ENCODE measurements at regions not wholly inside any gene's neighbourhood (a gene's known extent, or its start where the extent isn't known, plus 50 kb on each side); places are given as distances from the start of the nearest gene placed in this dataset.

- no peaks in the 10 kb centered on the region for H3K27me3 ChIP-seq (ENCODE audit: control insufficient read depth in 2 of 2, insufficient read depth in 2 of 2, low read length in 2 of 2)
- H3K4me3 ChIP-seq = no peak overlapping the region
- CTCF ChIA-PET (ENCODE audit: low intra/inter-chr PET ratio) = no interaction called here
- FAIRE-seq = no peak
- POLR2A ChIA-PET = no interaction called here
- intact Hi-C loops (cut with micrococcal nuclease) = no loop called here
- no peak overlapping the region for H3K9ac ChIP-seq (ENCODE audit: insufficient read depth in 1 of 2, low read depth in 2 of 2, low read length in 2 of 2)
- no peak for DNase-seq (ENCODE audit: extremely low read depth in 1 of 4, low spot score in 3 of 4)
- no peaks in the 10 kb centered on the region for H3K36me3 ChIP-seq (ENCODE audit: control insufficient read depth, insufficient read depth, low read length)
- no peaks in the 10 kb centered on the region for H3K9me3 ChIP-seq (replicated peaks; ENCODE audit: control insufficient read depth, insufficient read depth, low read depth, low read length)
- no peak overlapping the region for H3K27ac ChIP-seq (ENCODE audit: extremely low read depth, low read depth, low read length)
- no peak overlapping the region for H2AFZ ChIP-seq (ENCODE audit: low read depth, low read length)
- H3K4me2 ChIP-seq (ENCODE audit: insufficient read depth, low read length) = no peak overlapping the region
- H3K4me1 ChIP-seq (replicated peaks in 1 of 2; ENCODE audit: control insufficient read depth in 2 of 2, insufficient read depth in 2 of 2, low read length in 2 of 2) = no peaks in the 10 kb centered on the region
- ATAC-seq = no peak
- no TSS peak for BruUV-seq (replicated peaks)
- no peak for TF ChIP-seq ELF4 (CRISPR knock-in tag; IDR thresholded peaks at IDR 0.05)
- TF ChIP-seq RB1 (IDR thresholded peaks at IDR 0.05; ENCODE audit: low read depth) = no peak
- TF ChIP-seq GTF2F1 (IDR thresholded peaks at IDR 0.05; ENCODE audit: low read depth, low read length) = no peak
- TF ChIP-seq PTBP1 (IDR thresholded peaks at IDR 0.05; ENCODE audit: low read depth, low read length) = no peak
- TF ChIP-seq SMC3 (conservative IDR thresholded peaks at IDR 0.05; ENCODE audit: insufficient read depth, low read depth, low read length) = no peak
- no peak for TF ChIP-seq RBM34 (IDR thresholded peaks at IDR 0.05; ENCODE audit: borderline replicate concordance, insufficient read depth, low read length)
- TF ChIP-seq PPARD (CRISPR knock-in tag; IDR thresholded peaks at IDR 0.05) = no peak
- TF ChIP-seq, protein P1, sequence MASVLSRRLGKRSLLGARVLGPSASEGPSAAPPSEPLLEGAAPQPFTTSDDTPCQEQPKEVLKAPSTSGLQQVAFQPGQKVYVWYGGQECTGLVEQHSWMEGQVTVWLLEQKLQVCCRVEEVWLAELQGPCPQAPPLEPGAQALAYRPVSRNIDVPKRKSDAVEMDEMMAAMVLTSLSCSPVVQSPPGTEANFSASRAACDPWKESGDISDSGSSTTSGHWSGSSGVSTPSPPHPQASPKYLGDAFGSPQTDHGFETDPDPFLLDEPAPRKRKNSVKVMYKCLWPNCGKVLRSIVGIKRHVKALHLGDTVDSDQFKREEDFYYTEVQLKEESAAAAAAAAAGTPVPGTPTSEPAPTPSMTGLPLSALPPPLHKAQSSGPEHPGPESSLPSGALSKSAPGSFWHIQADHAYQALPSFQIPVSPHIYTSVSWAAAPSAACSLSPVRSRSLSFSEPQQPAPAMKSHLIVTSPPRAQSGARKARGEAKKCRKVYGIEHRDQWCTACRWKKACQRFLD (CRISPR knock-in tag; IDR thresholded peaks at IDR 0.05) = no peak
- WGBS (ENCODE audit: insufficient coverage, low coverage, missing lambda C conversion rate) = 0% methylated on average over 12 of the region's 12 CpGs
- in situ Hi-C loops (cut with MboI) = no loop called here
- no peaks in the 10 kb centered on the region for H3K9me1 ChIP-seq (ENCODE audit: control insufficient read depth, insufficient read depth, low read length)
- H4K20me1 ChIP-seq (replicated peaks; ENCODE audit: control insufficient read depth, insufficient read depth, low read length) = no peaks in the 10 kb centered on the region
- H3K79me2 ChIP-seq (ENCODE audit: control insufficient read depth, insufficient read depth, low read length) = no peaks in the 10 kb centered on the region
These were observed 152.7 kb upstream of the NT5C1B start for GRCh38 chr2:18741895-18742732.
